ENCODE measurements at regions not wholly inside any gene's neighbourhood (a gene's known extent, or its start where the extent isn't known, plus 50 kb on each side); places are given as distances from the start of the nearest gene placed in this dataset.
"Not testable (repeated sequence)": the region's sequence is repeated elsewhere in the genome, so short reads cannot be mapped to it uniquely, and the experiment has no call there.

- DNase-seq (ENCODE audit: low read depth in 2 of 2), result peak in 1 of 2 experiments; percentile 0
Observed at GRCh38 chr4:170990989-170991589, 822.1 kb upstream of the GALNTL6 start.

GRCh38 chr4:170988446-170988845, 824.8 kb upstream of the GALNTL6 start:
- no peak for DNase-seq (ENCODE audit: low read depth in 2 of 2)

- DNase-seq (ENCODE audit: low read depth in 2 of 2), result no peak
Observed at GRCh38 chr4:170979736-170980135, 833.5 kb upstream of the GALNTL6 start.

- no peak for DNase-seq (ENCODE audit: low read depth in 2 of 2)
Observed at GRCh38 chr4:170978990-170979389, 834.2 kb upstream of the GALNTL6 start.

- no peak for DNase-seq (ENCODE audit: low read depth in 2 of 2)
Observed at GRCh38 chr4:170949084-170949483, 859.3 kb upstream of the AADAT start.

DNA sequence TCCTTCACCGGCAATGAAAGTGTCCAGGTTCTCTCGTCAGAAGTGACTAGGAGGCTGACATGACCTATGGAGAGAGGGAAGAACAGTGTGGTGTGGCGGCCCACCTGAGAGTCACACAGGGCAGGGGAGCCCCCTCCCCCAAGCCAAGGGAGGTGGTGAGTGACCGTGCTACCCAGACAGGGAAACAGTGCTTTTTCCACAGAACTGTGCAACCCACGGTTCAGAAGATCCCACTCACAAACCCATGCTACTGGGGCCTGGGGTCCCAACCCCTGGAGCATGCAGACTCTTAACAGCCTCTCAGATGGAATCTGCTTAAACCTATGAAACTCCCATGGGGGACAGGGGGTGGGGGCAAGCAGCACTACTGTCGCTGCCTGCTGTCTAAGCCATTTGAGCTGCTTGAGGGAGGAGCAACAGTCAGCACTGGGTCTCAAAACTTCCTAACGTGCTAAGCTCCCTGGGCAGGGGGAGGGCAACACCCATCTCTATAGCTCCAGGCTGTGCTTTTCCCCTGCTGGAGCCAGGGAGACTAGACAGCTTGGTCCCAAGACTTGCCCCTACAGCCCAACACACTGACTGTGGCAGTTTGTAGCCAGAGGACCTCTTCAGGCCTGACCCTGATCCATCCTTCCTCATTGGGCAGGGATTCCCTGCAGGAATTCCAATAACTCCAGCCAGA, 850.4 kb upstream of the AADAT start:
- no peak for DNase-seq (ENCODE audit: low read depth in 2 of 2)

DNA sequence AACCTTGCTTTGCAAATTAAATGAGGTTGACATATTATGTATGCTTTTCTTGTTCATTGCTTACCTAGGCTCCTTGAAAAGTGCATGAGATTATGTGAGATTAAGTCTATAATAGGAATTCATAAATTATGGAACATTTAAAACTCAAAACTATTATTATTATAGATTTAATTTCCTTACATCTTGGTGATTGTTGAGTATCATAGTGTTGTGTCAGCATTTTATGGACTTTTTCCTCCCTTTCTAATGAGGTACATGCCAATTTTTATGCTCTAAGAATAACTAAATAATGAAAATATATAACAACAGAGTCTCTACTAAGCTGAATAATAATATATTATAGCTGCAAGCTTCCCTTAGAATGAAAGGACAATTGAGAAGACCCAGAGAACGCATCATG, 848.8 kb upstream of the AADAT start:
- no peak for DNase-seq (ENCODE audit: low read depth in 2 of 2)

DNA sequence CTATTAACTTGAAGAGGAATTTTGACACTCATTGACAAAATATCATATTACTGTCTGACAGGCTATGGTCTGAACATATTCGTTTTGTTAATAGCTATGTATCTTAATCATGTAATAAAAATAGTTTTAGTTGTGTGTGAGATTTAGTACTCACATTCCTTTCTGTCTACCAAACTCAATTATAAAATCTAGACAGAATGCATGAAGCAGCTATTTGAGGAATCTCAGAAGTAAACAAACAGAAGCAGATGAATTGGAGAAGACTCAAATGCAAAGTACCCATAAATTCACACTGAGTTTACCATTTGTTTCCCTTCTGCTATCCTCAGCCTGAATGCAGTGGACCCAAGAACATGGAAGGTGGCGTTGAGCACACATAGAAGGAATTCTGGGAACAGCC, 841.6 kb upstream of the AADAT start:
- DNase-seq (ENCODE audit: low read depth in 2 of 2), result peak; percentile 5 to 12

GRCh38 chr4:170888660-170889059, 798.9 kb upstream of the AADAT start:
- no peak for DNase-seq (ENCODE audit: low read depth in 2 of 2)

DNA sequence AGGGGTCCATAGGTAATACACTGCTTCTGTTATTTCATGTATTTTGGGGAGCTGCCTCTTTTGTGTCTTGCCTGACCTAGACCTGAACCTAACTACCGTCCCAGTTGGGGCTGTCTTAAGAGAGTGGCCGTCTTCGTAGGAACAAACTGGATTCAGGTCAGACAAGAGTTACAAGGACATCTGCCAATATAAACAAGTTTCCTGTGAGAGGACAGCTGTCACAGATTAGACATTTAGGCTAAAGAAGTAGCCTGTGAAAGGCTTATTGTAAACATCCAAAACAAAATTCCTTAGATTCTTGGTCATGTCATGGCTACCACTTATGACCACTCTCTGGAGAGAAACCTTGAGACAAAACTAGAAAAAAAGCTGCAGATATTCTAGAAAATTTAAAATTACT, 797.6 kb upstream of the AADAT start:
- no peak for DNase-seq (ENCODE audit: low read depth in 2 of 2)

DNA sequence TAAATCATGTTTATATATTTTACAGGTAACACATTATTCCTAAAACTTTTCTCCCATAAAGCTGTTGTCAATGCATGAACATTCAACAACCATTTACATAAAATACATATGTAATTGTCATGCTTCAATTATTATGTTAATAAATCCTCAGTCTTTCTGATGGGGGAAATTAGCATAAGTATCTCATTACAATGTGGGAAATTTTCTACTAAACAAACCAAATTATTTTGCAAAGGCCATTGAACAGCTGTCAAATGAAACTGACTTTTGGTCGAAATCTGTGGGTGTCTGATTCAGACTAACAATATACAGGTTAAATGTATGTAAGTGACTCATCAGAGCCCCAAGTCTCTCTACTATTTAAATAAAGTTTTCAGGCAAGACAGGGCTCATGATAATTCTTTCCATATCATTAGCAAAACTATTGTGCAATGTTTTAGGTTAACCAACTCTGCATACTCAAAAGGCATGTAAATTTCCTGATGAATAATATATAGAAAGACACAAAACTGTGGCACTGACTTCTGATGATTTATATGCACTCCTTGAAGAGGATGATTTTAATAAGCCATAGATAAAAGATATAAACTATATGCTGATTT, 795.3 kb upstream of the AADAT start:
- no peak for DNase-seq (ENCODE audit: low read depth in 2 of 2)

DNA sequence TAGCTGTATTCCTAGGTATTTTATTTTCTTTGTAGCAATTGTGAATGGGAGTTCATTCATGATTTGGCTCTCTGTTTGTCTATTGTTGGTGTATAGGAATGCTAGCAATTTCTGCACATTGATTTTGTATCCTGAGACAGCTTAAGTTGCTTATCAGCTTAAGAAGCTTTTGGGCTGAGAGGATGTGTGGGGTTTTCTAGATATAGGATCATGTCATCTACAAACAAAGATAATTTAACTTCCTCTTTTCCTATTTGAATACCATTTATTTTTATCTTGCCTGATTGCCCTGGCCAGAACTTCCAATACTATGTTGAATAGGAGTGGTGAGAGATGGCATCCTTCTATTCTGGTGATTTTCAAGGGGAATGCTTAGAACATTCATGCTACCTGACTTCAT, 791.9 kb upstream of the AADAT start:
- DNase-seq (ENCODE audit: low read depth in 2 of 2), result not testable (repeated sequence)

DNA sequence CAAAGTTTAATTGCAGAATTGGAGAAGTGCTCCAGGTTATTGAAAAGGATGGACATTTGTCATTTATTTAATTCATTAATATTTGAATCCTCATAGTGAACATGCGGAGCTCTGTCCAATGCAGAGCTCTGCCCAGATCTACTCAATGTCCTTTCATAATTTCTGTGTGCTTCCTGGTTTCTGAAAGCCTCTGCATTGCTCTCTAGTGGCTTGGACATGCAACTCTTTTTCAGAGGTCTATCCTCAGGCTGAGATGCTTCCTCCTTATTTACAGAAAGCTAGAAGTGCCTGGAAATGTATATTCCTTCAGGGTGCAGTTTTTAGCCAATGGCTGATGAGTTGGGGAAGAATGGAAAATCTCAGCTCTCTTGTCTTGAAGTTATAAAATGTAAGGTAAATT, 786.1 kb upstream of the AADAT start:
- DNase-seq (ENCODE audit: low read depth in 2 of 2), result no peak

- DNase-seq (ENCODE audit: low read depth in 2 of 2), result no peak
Observed at GRCh38 chr4:170872794-170873193, 783.0 kb upstream of the AADAT start.

GRCh38 chr4:170868170-170868569, 778.4 kb upstream of the AADAT start:
- no peak for DNase-seq (ENCODE audit: low read depth in 2 of 2)

DNA sequence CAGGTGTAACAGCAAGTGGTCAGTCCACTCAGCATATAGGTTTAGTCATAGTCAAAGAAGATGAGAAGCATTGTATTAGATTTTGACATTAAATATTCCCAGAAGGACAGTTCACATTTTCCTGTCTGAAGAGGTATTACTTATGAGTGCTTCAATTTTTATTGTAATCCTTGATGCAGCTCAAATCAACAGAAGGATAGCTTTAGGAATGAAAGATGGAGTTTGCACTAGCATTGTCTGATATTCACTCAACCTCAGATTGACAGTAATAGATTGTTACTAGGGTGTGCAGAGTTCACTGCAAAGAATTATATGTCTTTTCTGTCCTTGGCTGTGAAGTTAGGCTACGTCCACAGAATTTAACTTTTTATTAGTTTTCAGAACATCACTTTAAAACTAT, 764.3 kb upstream of the AADAT start:
- no peak for DNase-seq (ENCODE audit: low read depth in 2 of 2)

DNA sequence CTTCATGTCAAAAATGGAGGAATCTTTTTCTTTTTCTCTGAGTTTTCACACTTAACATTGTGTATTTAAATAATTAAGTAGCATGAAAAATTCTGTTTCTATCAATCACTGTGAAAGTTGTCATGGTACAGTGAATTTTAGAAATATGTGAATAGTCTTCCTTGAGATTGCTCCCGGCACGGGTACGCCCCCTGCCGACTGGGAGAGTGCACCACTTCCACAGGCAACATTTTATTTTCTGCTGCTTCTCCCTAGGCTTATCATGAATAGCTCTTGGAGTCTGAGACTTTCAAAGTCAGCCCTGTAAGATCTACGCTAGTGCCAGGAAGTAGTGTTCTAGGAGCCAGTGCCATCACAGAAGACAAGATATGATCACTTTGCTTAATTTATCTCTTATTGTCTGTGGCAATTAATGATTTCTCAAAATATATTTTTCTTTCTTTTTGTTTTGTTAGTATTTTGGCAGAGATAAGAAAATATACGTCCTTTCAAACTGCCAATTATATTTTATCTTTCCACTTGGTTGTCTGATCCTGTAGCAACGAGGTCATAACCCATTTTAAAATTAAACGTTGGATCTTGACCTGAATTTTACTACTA, 763.8 kb upstream of the AADAT start:
- DNase-seq (ENCODE audit: low read depth in 2 of 2), result peak; percentile 10 to 17

DNA sequence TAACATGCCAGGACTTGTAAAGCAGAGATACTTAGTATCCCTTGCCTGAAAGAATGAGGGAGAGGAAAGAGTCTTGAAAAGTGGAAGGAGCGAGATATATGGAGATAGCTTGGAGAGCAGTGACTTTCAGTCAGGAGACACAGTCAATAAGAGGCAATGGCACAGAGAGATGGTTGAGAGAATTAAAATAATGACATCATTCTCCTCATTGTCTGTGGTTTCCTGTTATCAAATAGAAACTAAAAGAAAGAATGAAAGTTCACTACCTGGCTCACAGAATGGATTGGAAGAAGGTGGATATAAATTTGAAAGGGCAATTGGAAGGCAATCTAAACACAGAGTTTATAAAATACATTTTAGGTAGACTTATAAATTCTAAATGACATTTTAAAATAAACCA, 760.2 kb upstream of the AADAT start:
- no peak for DNase-seq (ENCODE audit: low read depth in 2 of 2)

DNA sequence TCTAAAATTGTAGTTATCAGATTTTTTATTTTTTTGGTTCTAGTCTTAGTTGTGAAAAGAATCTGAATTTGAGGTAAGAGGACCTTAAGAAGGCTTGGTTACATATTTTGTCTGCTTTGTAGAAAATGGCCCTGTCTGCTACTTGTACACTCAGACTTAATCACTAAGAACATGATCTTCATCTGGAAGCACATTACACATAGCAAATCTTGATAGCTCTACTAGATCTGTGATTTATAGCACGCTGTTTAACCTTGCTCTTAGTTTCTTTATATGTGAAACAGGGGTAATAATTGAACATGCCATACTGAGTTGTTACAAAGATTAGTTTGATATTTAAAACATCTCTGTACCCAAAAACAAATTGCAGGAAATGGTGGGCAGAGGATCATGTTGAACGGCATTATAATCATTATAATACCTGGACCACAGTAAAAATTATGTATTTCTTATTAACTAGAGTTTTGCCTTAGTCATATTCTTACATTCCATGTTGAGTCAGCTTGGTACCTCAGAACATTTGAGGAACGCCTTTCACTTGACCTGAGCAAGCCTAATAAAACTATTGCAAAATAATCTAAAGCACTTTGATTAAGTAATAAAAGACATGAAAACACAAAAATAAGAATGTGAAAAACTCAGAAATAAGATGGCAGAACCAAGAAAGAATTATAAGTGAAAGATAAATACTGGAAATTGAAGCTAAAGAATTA, 738.0 kb upstream of the AADAT start:
- no peak for DNase-seq (ENCODE audit: low read depth in 2 of 2)

- no peak for DNase-seq (ENCODE audit: low read depth in 2 of 2)
Observed at GRCh38 chr4:170818786-170819185, 729.0 kb upstream of the AADAT start.

GRCh38 chr4:170805352-170805751, 715.6 kb upstream of the AADAT start:
- DNase-seq (ENCODE audit: low read depth in 2 of 2), result no peak

DNA sequence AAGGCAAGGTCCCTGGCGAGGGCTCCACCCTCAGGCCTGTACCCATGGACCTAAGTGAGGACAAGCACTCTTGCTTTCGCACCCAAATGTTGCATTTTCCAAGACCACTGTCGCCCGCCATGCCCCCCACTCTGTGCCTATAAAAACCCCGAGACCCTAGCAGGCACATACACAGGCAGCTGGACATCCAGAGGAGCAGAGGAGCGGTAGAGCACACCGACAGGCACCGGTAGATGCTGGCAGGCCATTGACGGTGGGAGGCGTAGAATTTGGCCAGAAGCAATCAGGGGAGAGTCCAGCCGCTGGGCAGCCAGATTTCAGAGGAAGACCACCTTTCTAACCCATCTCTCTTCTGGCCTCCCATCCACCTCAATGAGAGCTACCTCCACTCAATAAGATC, 715.2 kb upstream of the AADAT start:
- no peak for DNase-seq (ENCODE audit: low read depth in 2 of 2)
